Endodermal cell (in vitro differentiated cells): ENCODE measurements at regions not wholly inside any gene's neighbourhood (a gene's known extent, or its start where the extent isn't known, plus 50 kb on each side); places are given as distances from the start of the nearest gene placed in this dataset.
A peak's percentile ranks its signal among the peaks of the same experiment; 100 is the strongest.

Experiments
- DNase-seq: peaks from one replicate; pipeline ENCODE4 v3.0.0-alpha.2; 2017
- H3K27ac ChIP-seq: 2 replicates; pipeline ENCODE4 v1.5.1; 2013; ENCODE audit warnings: mild to moderate bottlenecking, low read depth, low read length, moderate library complexity
- H3K27me3 ChIP-seq: 2 replicates; pipeline ENCODE4 v1.6.1; 2013; ENCODE audit warnings: mild to moderate bottlenecking, low read length, moderate library complexity; ENCODE audit not compliant: insufficient read depth, control insufficient read depth, poor library complexity, severe bottlenecking
- H3K36me3 ChIP-seq: 2 replicates; pipeline ENCODE4 v1.7.0; 2013; ENCODE audit warnings: mild to moderate bottlenecking, low read length, moderate library complexity; ENCODE audit not compliant: control insufficient read depth, insufficient read depth
- H3K4me1 ChIP-seq: one replicate; pipeline ENCODE4 v1.7.0; 2013; ENCODE audit warnings: low read length; ENCODE audit not compliant: control insufficient read depth, insufficient read depth
- H3K4me3 ChIP-seq: 2 replicates; pipeline ENCODE4 v1.5.1; 2013; ENCODE audit warnings: mild to moderate bottlenecking, low read length, moderate library complexity
- H3K9ac ChIP-seq: 2 replicates; pipeline ENCODE4 v1.6.1; 2013; ENCODE audit warnings: mild to moderate bottlenecking, low read length, moderate library complexity; ENCODE audit not compliant: poor library complexity, severe bottlenecking; ENCODE audit errors: extremely low read depth
- H3K9me3 ChIP-seq: 2 replicates; pipeline ENCODE4 v1.6.1; 2013; ENCODE audit warnings: mild to moderate bottlenecking, low read length, moderate library complexity; ENCODE audit not compliant: control insufficient read depth
- H3K27ac Mint-ChIP-seq: 2 replicates; pipeline ENCODE4 v1.8.0; 2020; ENCODE audit warnings: mixed read lengths
- H3K27me3 Mint-ChIP-seq: 2 replicates; pipeline ENCODE4 v1.8.0; 2021; ENCODE audit warnings: mild to moderate bottlenecking, mixed read lengths; ENCODE audit not compliant: insufficient read depth
- H3K36me3 Mint-ChIP-seq: 2 replicates; pipeline ENCODE4 v1.8.0; 2020; ENCODE audit warnings: low read depth, mixed read lengths
- H3K4me1 Mint-ChIP-seq: 2 replicates; pipeline ENCODE4 v1.8.0; 2020; ENCODE audit warnings: mixed read lengths
- H3K4me3 Mint-ChIP-seq: 2 replicates; pipeline ENCODE4 v1.8.0; 2020; ENCODE audit warnings: mild to moderate bottlenecking, moderate library complexity, mixed read lengths
- H3K9me3 Mint-ChIP-seq: 2 replicates; pipeline ENCODE4 v1.8.0; 2020; ENCODE audit warnings: mild to moderate bottlenecking, mixed read lengths
- CTCF ChIP-seq: fragments of 200-600 bp; sonication (generic); conservative IDR thresholded peaks from 2 replicates; pipeline ENCODE4 v1.5.0; 2021; ENCODE audit warnings: antibody characterized with exemption, mild to moderate bottlenecking
- WGBS, 2 experiments: methylation state at CpG; one replicate each; pipeline versions ENCODE4 v1.1.5 to v1.1.7; 2013; ENCODE audit warnings: missing lambda C conversion rate in 2 of 2, mixed read lengths in 1 of 2; ENCODE audit not compliant: insufficient coverage in 1 of 2, insufficient read length in 1 of 2; 5-methylcytosine and 5-hydroxymethylcytosine counted together

GRCh38 chr11:113593698-113594308 lies 112.3 kb downstream of the TMPRSS5 start:
- H3K9me3 ChIP-seq, result peaks cover 15% of the 10 kb centered on the region
- DNase-seq, result no peak
- H3K27ac ChIP-seq, result no peak overlapping the region
- no peaks in the 10 kb centered on the region for H3K36me3 Mint-ChIP-seq
- no peaks in the 10 kb centered on the region for H3K27me3 ChIP-seq
- H3K27me3 Mint-ChIP-seq, result peaks cover 2% of the 10 kb centered on the region
- H3K9ac ChIP-seq, result no peak overlapping the region
- H3K27ac Mint-ChIP-seq, result no peak overlapping the region
- peaks cover 5% of the 10 kb centered on the region for H3K4me1 Mint-ChIP-seq
- H3K4me1 ChIP-seq, result no peaks in the 10 kb centered on the region
- peaks cover 10% of the 10 kb centered on the region for H3K9me3 Mint-ChIP-seq
- 89 to 94% methylated on average over 6 of the region's 6 CpGs for WGBS, 2 experiments
- no peak overlapping the region for H3K4me3 ChIP-seq
- H3K36me3 ChIP-seq, result no peaks in the 10 kb centered on the region
- no peak overlapping the region for H3K4me3 Mint-ChIP-seq
- no peak for TF ChIP-seq CTCF

- Mint-ChIP-seq H3K4me3 (no peak overlapping the region), H3K9me3 (peaks cover 6% of the 10 kb centered on the region), H3K36me3 (no peaks in the 10 kb centered on the region), H3K4me1 (peaks cover 3% of the 10 kb centered on the region), H3K27me3 (peaks cover 2% of the 10 kb centered on the region), H3K27ac (no peak overlapping the region)
- no peaks in the 10 kb centered on the region for H3K27me3 ChIP-seq
- H3K9ac ChIP-seq, result no peak overlapping the region
- 83 to 90% methylated on average over 2 to 3 of the region's 3 CpGs for WGBS, 2 experiments
- no peaks in the 10 kb centered on the region for H3K36me3 ChIP-seq
- H3K27ac ChIP-seq, result no peak overlapping the region
- DNase-seq, result no peak
- TF ChIP-seq CTCF, result no peak
- H3K4me1 ChIP-seq, result no peaks in the 10 kb centered on the region
- H3K9me3 ChIP-seq, result peaks cover 10% of the 10 kb centered on the region
- H3K4me3 ChIP-seq, result no peak overlapping the region
Measured at GRCh38 chr11:113591117-113591516, 115.0 kb downstream of the TMPRSS5 start.

- no peaks in the 10 kb centered on the region for H3K9me3 ChIP-seq
- H3K27me3 ChIP-seq, result no peaks in the 10 kb centered on the region
- peak; percentile 65 for DNase-seq
Measured at GRCh38 chr11:113587308-113587739, 112.1 kb upstream of the DRD2 start.

More at GRCh38 chr11:113587308-113587739, 112.1 kb upstream of the DRD2 start:
- Histone ChIP-seq H3K27ac (no peak overlapping the region), H3K9ac (no peak overlapping the region), H3K4me1 (no peaks in the 10 kb centered on the region), H3K36me3 (no peaks in the 10 kb centered on the region), H3K4me3 (no peak overlapping the region)
- peak; percentile 59 for TF ChIP-seq CTCF
- Mint-ChIP-seq H3K4me1 (peaks cover 3% of the 10 kb centered on the region), H3K27me3 (peaks cover 5% of the 10 kb centered on the region), H3K36me3 (no peaks in the 10 kb centered on the region), H3K27ac (no peak overlapping the region), H3K4me3 (no peak overlapping the region), H3K9me3 (no peaks in the 10 kb centered on the region)
- WGBS, 2 experiments, result 92 to 97% methylated on average over 4 of the region's 4 CpGs
